ENCODE measurements at regions not wholly inside any gene's neighbourhood (a gene's known extent, or its start where the extent isn't known, plus 50 kb on each side); places are given as distances from the start of the nearest gene placed in this dataset.

DNA sequence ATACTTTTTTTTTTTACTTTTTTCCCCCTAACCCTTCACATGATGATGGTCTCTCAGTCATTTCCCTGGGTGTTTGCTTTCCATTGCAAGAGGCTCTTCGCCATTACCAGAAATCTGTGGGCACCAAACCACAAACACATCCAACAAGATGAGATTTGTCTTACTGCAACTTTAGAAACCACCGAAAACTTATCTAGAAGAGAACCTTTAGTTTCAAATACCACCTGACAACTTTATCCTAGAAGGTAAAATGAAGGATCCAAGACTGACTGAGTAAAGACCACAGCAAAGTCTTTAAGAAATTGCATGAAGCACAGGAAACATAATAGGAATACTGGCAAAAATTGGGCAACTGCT, 363.3 kb upstream of the MBL2 start:
- WGBS, 2 donors = 92 to 100% methylated on average over 1 to 2 of the region's 2 CpGs
- TF ChIP-seq, protein P1, sequence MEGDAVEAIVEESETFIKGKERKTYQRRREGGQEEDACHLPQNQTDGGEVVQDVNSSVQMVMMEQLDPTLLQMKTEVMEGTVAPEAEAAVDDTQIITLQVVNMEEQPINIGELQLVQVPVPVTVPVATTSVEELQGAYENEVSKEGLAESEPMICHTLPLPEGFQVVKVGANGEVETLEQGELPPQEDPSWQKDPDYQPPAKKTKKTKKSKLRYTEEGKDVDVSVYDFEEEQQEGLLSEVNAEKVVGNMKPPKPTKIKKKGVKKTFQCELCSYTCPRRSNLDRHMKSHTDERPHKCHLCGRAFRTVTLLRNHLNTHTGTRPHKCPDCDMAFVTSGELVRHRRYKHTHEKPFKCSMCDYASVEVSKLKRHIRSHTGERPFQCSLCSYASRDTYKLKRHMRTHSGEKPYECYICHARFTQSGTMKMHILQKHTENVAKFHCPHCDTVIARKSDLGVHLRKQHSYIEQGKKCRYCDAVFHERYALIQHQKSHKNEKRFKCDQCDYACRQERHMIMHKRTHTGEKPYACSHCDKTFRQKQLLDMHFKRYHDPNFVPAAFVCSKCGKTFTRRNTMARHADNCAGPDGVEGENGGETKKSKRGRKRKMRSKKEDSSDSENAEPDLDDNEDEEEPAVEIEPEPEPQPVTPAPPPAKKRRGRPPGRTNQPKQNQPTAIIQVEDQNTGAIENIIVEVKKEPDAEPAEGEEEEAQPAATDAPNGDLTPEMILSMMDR (IDR thresholded peaks at IDR 0.05) = no peak
- no peak for TF ChIP-seq POLR2A (IDR thresholded peaks at IDR 0.05)
- H3K27me3 ChIP-seq = no peaks in the 10 kb centered on the region
- intact Hi-C loops (cut with DNase I) = no loop called here
- no peaks in the 10 kb centered on the region for H3K36me3 ChIP-seq
- no peak for DNase-seq
- no peak overlapping the region for H3K4me3 ChIP-seq
- no peaks in the 10 kb centered on the region for H3K4me1 ChIP-seq
- H3K27ac ChIP-seq = no peak overlapping the region
- no peaks in the 10 kb centered on the region for H3K9me3 ChIP-seq

DNA sequence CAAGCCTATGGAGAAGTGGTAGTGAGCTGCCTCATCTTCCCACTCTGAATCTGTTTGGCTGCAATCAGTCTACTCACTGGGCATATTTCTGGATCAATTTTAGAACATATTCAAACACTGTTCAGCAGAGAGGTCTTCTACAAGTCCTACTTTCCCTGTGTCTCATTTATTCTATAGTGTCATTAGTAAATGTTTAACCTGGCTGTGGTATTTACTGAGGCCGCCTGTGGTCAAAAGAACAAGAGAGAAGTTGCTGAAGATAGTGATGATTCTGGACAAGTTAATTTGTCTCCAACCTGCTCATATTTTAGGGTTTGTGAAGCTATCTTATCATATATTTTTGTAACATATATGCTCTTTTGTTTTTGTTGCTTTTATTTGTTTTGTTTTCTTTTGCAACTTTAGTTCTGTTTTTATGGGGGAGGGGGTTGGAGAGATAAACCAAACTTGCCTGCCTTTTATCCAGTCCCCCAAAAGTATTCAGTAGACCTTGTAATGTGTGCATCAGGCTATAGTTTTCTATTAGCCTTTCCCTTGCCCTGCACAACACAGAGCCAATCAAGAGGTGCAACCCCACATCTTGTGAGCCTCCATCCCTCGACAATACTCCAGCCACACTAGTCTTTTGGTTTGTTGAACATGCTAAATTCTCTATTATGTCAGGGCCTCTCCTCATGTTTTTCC, 362.8 kb upstream of the MBL2 start:
- TF ChIP-seq, protein P1 (IDR thresholded peaks at IDR 0.05) = no peak
- Histone ChIP-seq H3K4me3 (no peak overlapping the region), H3K27me3 (no peaks in the 10 kb centered on the region), H3K36me3 (no peaks in the 10 kb centered on the region), H3K9me3 (no peaks in the 10 kb centered on the region), H3K27ac (no peak overlapping the region), H3K4me1 (no peaks in the 10 kb centered on the region)
- DNase-seq = no peak
- WGBS, 2 donors = 73 to 85% methylated on average over 2 of the region's 2 CpGs
- intact Hi-C loops (cut with DNase I) = no loop called here

DNA sequence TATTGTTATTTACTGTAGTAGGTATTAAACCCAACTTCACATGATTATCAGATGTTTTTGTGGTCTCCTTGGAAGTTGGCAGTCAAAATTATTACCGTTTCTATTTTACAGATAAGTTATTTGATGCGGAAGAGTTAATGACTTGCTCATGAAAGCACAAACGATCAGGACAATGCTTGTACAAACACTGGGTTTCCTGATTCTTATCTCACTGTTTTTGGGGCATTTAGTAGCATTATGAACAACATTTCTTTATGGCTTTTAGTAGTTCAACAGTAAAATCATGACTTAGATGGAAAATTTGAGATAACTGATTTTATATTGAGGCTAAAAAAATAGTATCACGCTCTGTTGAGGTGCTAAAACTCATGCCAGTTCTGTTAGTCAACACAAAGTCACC, 361.5 kb upstream of the MBL2 start:
- no peaks in the 10 kb centered on the region for H3K4me1 ChIP-seq
- TF ChIP-seq, protein P1 (IDR thresholded peaks at IDR 0.05) = no peak
- TF ChIP-seq POLR2A (IDR thresholded peaks at IDR 0.05) = no peak
- no peak overlapping the region for H3K4me3 ChIP-seq
- no peak overlapping the region for H3K27ac ChIP-seq
- H3K36me3 ChIP-seq = no peaks in the 10 kb centered on the region
- DNase-seq = no peak
- no peaks in the 10 kb centered on the region for H3K27me3 ChIP-seq
- H3K9me3 ChIP-seq = no peaks in the 10 kb centered on the region
- 51 to 52% methylated on average over 4 of the region's 4 CpGs for WGBS, 2 donors
- intact Hi-C loops (cut with DNase I) = no loop called here

DNA sequence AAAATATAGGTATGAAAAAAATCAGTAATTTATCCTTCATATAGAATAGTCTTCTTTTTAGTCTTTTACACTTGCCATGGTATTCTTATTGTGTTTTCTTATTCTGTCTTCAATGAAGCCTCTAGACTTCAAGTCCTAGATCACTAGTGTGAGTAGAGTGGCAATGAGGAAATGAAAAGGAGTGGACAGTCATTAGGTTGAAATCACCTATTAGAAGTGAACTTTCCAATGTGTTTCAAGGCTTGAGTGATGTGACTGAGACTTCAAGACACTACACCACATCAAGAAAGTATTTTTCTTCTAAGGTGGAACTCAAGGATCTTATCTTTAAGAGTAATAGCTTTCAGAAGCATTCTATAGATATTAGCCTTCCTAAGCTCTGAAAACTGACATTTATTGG, 357.8 kb upstream of the MBL2 start:
- H3K36me3 ChIP-seq = no peaks in the 10 kb centered on the region
- no peak for DNase-seq
- no peak overlapping the region for H3K4me3 ChIP-seq
- H3K4me1 ChIP-seq = no peaks in the 10 kb centered on the region
- H3K9me3 ChIP-seq = no peaks in the 10 kb centered on the region
- no peak overlapping the region for H3K27ac ChIP-seq
- H3K27me3 ChIP-seq = no peaks in the 10 kb centered on the region
- intact Hi-C loops (cut with DNase I) = no loop called here
- TF ChIP-seq POLR2A (IDR thresholded peaks at IDR 0.05) = no peak
- TF ChIP-seq, protein P1 (IDR thresholded peaks at IDR 0.05) = no peak

DNA sequence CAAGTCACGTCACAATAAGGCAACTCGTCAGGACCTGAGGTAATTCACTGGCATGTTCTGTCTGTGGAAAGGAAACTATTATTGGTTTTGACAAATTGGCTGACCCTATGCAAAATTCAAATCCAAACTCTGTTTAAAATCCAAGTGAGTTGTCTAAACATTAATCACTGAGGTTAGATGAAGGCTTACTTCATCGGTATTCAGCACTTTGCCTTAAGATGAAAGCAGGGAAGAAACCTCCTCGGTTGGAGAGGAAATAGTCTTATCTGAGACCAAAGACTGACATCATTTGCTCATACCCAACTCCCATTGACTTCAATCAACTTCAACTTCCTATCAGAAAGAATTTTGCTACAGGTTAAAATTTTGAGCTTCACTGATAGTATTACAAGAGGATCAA, 355.1 kb upstream of the MBL2 start:
- H3K27ac ChIP-seq = no peak overlapping the region
- DNase-seq = no peak
- TF ChIP-seq POLR2A (IDR thresholded peaks at IDR 0.05) = no peak
- TF ChIP-seq, protein P1 (IDR thresholded peaks at IDR 0.05) = no peak
- intact Hi-C loops (cut with DNase I) = no loop called here
- no peaks in the 10 kb centered on the region for H3K4me1 ChIP-seq
- WGBS, 2 donors = 54 to 58% methylated on average over 4 of the region's 4 CpGs
- H3K27me3 ChIP-seq = no peaks in the 10 kb centered on the region
- no peaks in the 10 kb centered on the region for H3K9me3 ChIP-seq
- no peak overlapping the region for H3K4me3 ChIP-seq
- no peaks in the 10 kb centered on the region for H3K36me3 ChIP-seq

All from esophagus squamous epithelium (tissue), 5 donors.